ENCODE measurements at regions not wholly inside any gene's neighbourhood (a gene's known extent, or its start where the extent isn't known, plus 50 kb on each side); places are given as distances from the start of the nearest gene placed in this dataset.

GRCh38 chr3:157624801-157625200, 121.6 kb upstream of the VEPH1 start:
- ChIA-PET CTCF (ENCODE audit: low intra/inter-chr PET ratio) (no interaction called here), POLR2A (no interaction called here)
- Histone ChIP-seq H3K4me1 (replicated peaks in 1 of 2; ENCODE audit: control insufficient read depth in 2 of 2, insufficient read depth in 2 of 2, low read length in 2 of 2) (no peaks in the 10 kb centered on the region), H4K20me1 (replicated peaks; ENCODE audit: control insufficient read depth, insufficient read depth, low read length) (no peaks in the 10 kb centered on the region), H3K36me3 (ENCODE audit: control insufficient read depth, insufficient read depth, low read length) (no peaks in the 10 kb centered on the region), H3K4me3 (no peak overlapping the region), H2AFZ (ENCODE audit: low read depth, low read length) (no peak overlapping the region), H3K9me1 (ENCODE audit: control insufficient read depth, insufficient read depth, low read length) (no peaks in the 10 kb centered on the region), H3K79me2 (ENCODE audit: control insufficient read depth, insufficient read depth, low read length) (no peaks in the 10 kb centered on the region), H3K9me3 (replicated peaks; ENCODE audit: control insufficient read depth, insufficient read depth, low read depth, low read length) (no peaks in the 10 kb centered on the region), H3K27ac (ENCODE audit: extremely low read depth, low read depth, low read length) (no peak overlapping the region), H3K9ac (ENCODE audit: insufficient read depth in 1 of 2, low read depth in 2 of 2, low read length in 2 of 2) (no peak overlapping the region), H3K27me3 (ENCODE audit: control insufficient read depth in 2 of 2, insufficient read depth in 2 of 2, low read length in 2 of 2) (peaks cover 0 to 6% of the 10 kb centered on the region in 2 experiments; a peak in 3 of 5 replicates), H3K4me2 (ENCODE audit: insufficient read depth, low read length) (no peak overlapping the region)
- BruUV-seq (replicated peaks), result no TSS peak
- DNase-seq (ENCODE audit: extremely low read depth in 1 of 4, low spot score in 3 of 4) (no peak), FAIRE-seq (no peak), ATAC-seq (no peak)
- in situ Hi-C loops (cut with MboI) (loop anchor here (25.0 kb wide), 1 partner anchor 1162 kb away; no protein-coding TSS in a partner anchor), intact Hi-C loops (cut with micrococcal nuclease) (loop anchor here (10.0 kb wide), 1 partner anchor 440 kb away; no protein-coding TSS in a partner anchor)
- WGBS (ENCODE audit: insufficient coverage, low coverage, missing lambda C conversion rate), result 0% methylated on average over 2 of the region's 2 CpGs
- TF ChIP-seq GTF2A2 (tag; IDR thresholded peaks at IDR 0.05) (no peak), TRIM24 (IDR thresholded peaks at IDR 0.05) (no peak), CEBPB (tag; IDR thresholded peaks at IDR 0.05) (no peak), KLF16 (IDR thresholded peaks at IDR 0.05) (no peak), TSC22D4 (tag; IDR thresholded peaks at IDR 0.05) (no peak)
- TF ChIP-seq, protein P1, sequence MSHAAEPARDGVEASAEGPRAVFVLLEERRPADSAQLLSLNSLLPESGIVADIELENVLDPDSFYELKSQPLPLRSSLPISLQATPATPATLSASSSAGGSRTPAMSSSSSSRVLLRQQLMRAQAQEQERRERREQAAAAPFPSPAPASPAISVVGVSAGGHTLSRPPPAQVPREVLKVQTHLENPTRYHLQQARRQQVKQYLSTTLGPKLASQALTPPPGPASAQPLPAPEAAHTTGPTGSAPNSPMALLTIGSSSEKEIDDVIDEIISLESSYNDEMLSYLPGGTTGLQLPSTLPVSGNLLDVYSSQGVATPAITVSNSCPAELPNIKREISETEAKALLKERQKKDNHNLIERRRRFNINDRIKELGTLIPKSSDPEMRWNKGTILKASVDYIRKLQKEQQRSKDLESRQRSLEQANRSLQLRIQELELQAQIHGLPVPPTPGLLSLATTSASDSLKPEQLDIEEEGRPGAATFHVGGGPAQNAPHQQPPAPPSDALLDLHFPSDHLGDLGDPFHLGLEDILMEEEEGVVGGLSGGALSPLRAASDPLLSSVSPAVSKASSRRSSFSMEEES (CRISPR knock-in tag; IDR thresholded peaks at IDR 0.05), result peak; percentile 42
